SK-MEL-5 (cell line): ENCODE measurements at regions not wholly inside any gene's neighbourhood (a gene's known extent, or its start where the extent isn't known, plus 50 kb on each side); places are given as distances from the start of the nearest gene placed in this dataset.
"Not testable (repeated sequence)": the region's sequence is repeated elsewhere in the genome, so short reads cannot be mapped to it uniquely, and the experiment has no call there.

Experiments used
- DNase-seq: peaks from one replicate; pipeline ENCODE4 v3.0.0-alpha.2; 2016; ENCODE audit warnings: low read depth, low spot score
- in situ Hi-C: cut with HindIII; loops from 2 replicates; pipeline ENCODE4 v1.10.0; 2016; ENCODE audit warnings: low sequenced_read_pairs, high pct_unique_total_duplicates, low pct_unique_long_range_greater_than_20kb

DNA sequence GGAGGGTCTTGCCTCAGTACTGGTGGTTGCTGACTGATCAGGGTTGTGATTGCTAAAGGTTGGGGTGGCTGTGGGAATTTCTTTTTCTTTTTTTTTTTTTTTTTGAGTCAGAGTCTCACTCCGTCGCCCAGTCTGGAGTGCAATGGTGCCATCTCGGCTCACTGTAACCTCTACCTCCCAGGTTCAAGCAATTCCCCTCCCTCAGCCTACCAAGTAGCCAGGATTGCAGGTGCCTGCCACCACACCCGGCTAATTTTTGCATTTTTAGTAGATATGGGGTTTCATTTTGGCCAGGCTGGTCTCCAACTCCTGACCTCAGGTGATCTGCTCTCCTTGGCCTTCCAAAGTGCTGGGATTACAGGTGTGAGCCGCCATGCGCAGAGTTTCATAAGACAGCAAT is 632.9 kb upstream of the TPTE start:
- in situ Hi-C loops, DNase-seq: not testable (repeated sequence)

DNA sequence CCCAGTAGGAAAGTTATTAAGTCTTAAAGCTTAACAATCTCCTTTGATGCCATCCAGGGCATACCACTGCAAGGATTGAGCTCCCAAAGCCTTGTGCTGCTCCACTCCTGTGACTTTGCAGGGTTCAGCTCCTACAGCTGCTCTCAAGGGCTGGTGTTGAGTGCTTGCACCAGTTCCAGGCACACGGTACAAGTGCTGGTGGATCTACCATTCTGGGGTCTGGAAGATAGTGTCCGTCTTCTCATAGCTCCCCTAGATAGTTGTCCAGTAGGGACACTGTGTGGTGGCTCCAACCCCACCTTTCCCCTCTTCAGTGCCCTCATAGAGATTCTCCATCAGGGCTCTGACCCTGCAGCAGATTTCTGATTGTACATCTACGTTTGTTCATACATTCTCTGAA is 617.8 kb upstream of the TPTE start:
- DNase-seq, in situ Hi-C loops: not testable (repeated sequence)

DNA sequence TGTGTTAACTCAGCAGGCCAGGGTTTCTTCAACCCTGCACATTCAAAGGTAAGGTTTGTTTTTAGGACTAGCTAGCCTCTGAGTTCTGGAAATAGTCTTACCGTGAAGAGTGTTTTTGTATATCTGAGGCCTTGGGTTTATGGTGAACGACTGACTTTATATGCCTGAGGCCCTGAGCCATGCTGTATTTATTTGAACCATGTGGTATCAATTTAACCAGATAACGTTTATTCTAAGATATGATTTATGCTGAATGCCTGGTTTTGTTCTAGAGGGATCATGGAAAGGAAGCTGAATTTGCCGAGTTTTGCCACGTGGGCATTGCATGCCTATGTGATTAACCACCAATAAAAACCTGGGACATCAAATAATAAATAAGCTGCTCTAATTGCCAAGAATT is 607.2 kb upstream of the TPTE start:
- DNase-seq, result peak; percentile 54
- in situ Hi-C loops, result not testable (repeated sequence)

DNA sequence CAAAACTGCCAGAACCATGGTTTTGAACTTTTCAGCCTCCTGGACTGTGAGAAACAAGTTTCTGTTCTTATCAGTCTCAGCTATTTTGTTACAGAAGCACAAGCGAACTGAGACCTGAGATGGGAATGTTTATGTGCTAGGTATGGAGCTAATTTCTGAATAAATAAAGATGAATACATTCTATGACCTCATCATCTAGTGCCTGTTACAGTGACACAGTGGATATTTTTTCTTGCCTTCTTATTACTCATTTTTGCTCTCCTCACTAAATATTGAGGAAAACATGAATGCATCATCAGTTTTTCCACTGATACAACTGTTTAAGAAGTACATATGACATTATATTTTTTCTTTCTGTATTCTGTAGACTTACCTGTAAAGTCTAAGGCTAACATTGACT is 601.9 kb upstream of the TPTE start:
- in situ Hi-C loops, result not testable (repeated sequence)

DNA sequence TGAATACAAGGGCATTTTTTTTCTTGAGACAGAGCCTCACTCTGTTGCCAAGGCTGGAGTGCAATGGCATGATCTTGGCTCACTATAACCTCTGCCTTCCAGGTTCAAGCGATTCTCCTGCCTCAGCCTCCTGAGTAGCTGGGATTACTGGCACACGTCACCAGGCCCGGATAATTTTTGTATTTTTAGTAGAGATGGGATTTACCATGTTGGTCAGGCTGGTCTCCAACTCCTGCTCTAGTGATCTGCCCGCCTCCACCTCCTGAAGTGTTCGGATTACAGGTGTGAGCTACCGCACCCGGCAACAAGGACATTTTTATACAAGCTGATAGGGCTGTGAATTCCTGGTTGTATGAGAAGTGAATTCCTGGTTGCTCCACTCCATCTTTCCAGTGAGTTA is 577.7 kb upstream of the TPTE start:
- DNase-seq, result not testable (repeated sequence)

More for the DNA sequence above, 601.9 kb upstream of the TPTE start:
- not testable (repeated sequence) for DNase-seq

DNA sequence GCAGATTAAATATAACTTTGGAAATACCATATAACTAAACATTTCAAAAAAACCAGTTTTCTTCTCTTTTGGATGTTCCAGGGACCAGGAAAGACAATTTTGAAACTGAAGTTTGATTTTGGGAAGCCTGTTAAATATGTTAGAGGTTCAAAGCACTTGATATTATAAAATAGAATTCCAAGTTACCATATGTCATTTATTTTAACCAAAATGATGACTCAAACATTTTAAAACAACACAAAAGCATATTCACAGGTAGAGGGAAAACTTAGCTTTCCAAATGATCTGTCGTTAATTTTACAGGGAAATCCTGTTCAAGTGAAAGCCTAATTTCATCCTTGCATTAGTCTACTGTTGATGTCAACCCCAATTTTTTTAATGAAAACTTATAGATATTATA is 575.3 kb upstream of the TPTE start:
- DNase-seq, in situ Hi-C loops: not testable (repeated sequence)

More for the DNA sequence above, 577.7 kb upstream of the TPTE start:
- in situ Hi-C loops, result not testable (repeated sequence)

DNA sequence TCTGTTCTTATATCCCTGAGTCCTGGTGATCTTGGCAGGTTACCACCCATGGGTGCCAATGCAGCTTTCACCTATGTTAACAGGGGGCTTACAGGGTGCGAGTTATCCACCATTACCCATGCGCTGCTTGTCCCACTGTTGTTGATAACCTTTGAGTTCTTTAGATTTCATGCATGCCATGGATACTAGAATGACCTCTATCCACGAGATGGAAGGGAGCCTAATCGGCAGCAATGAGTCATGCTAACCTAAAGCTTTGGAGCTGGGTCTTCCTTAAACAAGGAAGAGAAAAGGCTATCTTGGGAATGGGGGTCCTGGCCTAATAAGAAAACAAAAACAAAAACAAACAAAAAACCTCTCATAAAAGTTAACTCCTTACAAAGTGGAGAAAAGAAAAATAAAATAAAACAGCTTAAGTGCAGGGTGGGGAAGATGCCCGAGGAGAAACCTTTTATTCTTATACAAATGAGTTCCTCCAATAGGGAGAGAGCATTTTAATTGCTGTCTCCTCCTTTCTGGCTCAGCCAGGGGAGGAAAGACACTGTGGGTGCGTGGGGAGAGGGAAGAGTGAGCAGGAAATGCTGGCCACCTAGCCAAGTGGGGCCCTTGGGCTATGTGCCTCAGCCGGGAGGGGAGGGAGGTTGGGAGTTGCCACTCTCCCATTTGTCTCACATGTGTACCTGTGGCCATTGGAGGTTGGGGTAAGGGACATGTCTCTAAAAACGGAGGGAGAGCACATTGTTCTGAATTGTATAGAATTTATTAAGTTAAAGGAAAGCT is 571.7 kb upstream of the TPTE start:
- DNase-seq, in situ Hi-C loops: not testable (repeated sequence)

DNA sequence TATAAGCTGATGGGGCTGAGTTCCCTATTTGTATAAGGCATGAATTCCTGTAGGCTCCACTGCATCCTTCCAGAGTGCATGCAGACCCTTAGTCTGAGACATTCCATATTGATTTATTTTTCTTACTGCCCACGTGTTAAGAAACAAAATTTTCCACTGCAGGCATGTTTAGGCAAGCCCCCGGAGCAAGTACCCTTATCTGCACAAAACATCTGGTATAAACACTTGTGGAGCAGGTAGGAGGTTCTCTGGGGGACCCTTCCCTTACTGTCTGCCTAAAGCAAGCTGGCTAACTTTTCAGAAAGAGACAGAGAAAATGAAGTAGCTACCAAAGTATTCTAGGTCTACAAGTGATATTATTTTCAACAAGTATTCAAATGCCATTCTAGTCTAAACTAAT is 571.0 kb upstream of the TPTE start:
- in situ Hi-C loops, DNase-seq: not testable (repeated sequence)

DNA sequence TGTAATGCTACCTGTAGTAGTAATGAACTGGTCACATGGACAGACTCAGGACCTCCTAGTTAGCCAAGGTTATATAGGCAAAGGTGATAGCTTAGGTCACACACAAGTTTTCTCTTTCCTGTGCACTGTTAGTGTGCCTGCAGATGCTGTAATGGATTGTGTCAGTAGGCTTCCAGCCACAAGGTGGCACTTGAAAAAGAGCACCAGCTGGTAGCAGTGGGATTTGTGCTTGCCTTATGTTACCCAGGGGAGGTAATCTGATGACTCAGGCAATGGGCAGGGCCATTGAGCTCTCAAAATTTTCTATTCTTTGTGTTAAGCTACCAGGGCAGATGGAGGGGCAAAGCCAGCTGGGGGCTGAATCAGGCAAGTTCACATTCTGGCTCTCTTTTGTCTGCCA is 562.6 kb upstream of the TPTE start:
- in situ Hi-C loops, result not testable (repeated sequence)
- peak; percentile 34 for DNase-seq

DNA sequence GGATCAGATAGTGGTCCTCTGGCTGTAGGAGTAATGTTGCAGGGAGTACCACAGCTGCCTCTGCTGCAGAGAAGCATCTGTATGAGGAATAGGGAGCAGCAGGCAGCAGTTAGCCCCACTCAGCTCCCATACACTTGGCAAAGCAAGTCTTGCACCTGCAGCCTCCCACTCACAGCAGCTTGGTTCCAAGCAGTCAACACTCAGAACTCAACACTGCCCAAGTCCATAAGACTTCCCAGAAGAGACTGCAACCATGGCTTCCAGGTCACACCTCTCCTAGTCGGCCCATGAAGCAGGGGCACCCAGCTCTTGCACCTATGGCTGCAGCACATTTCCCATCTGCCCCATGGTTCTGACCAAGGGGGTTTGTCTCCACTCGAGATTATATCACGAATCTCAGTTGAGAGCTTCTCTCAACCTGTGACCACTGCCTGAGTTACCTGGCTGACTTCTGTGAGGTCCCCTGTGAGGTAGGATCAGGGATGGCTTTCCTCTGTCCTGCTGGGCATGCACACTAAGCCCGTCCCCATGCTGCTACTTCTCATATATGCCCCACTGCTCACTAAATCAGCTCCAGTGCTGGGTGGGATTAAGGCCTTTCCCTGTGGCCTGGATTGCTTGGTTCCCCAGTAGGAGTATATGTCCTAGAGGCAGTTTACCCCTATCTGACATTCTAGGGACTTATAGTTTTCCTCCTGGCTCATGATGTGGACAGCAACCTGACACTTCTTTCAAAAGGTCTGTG is 562.0 kb upstream of the TPTE start:
- DNase-seq, in situ Hi-C loops: not testable (repeated sequence)

DNA sequence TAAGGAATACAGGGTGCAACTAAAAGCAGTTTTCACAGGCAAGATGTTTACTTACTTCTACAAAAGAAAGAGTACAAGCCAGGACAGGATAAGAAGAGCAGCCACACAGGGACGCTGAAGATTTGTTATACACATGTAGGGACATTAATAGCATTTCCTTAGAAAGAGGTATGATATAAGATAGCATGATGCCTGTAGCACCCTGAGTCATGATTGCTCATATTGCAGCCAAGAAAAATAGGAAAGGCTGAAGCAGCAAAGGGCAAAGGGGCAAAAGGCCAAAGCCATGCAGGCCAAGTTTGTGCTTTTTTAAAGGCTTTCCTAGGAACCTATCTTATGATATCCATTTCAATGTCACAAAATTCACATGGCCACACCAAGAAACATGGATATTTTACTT is 552.0 kb upstream of the TPTE start:
- in situ Hi-C loops, result not testable (repeated sequence)

DNA sequence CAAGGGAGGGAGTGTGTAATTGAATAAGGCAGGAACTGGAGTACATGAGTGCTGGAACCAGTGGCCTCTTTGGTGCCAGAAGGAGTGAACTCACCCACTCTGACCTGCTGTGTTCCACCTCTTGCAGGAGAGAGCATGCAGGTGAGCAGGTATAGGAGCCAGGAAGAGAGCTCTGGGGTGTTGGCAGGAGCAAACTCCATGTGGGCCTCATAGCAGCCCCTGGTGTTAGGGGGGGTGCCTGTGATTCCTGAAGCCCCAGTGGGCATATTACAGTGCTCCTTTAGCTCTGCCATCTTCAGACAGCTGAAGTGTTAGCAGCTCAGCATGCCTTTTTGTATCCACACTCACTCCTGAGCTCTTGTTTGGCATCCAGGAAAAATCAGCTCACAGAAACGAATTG is 549.4 kb upstream of the TPTE start:
- in situ Hi-C loops, DNase-seq: not testable (repeated sequence)

More for the DNA sequence above, 552.0 kb upstream of the TPTE start:
- DNase-seq, result not testable (repeated sequence)

DNA sequence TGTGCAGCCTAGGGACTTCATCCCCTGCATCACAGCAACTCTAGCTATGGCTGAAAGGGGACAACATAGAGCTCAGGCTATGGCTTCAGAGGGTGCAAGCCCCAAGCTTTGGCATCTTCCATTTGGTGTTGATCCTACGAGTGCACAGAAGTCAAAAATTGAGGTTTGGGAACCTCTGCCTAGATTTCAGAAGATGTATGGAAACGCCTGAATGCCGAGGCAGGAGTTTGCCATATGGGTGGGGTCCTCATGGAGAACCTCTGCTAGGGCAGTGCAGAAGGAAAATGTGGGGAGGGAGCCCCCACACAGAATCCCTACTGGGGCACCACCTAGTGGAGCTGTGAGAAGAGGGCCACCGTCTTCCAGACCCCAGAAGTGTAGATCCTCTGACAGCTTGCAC is 543.0 kb upstream of the TPTE start:
- DNase-seq, in situ Hi-C loops: not testable (repeated sequence)

DNA sequence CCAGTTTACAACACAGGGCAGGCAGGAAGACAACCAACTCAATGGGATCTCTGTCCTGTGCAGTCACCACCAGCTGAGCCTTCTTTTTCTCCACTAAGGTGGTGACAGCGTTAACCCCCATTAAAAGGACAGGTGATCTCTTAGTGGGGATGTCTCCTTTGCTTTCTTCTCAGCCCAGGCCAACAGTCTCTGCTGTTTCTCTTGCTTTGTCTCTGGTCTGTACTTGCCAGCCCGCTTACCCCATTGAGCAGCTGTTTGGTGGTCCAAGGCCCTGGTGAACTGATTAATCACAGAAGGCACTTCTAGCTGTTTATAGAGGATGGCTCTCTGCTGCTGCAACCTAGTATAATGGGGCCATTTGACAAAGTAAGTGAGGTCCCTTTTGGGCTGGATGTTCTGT is 523.9 kb upstream of the TPTE start:
- DNase-seq, in situ Hi-C loops: not testable (repeated sequence)

DNA sequence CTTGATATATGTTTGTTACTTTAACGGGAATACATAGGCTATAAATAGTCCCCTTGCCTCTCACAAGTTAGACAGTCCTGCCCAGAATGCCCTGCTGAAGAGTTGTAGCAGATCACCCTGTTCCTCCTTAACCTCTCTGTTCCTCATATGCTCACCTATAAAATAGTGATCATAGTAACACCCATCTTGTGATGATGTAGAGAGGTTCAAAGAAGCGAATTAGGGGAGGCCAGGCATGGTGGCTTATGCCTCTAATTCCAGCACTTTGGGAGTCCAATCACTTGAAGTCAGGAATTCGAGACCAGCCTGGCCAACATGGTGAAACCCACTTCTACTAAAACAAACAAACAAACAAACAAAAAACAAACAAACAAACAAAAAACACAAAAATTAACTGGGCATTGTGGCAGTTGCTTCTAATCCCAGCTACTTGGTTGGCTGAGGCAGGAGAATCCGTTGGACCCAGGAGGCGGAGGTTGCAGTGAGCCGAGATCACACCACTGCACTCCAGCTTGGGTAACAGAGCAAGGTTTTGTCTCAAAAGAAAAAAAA is 518.5 kb upstream of the TPTE start:
- in situ Hi-C loops, DNase-seq: not testable (repeated sequence)

DNA sequence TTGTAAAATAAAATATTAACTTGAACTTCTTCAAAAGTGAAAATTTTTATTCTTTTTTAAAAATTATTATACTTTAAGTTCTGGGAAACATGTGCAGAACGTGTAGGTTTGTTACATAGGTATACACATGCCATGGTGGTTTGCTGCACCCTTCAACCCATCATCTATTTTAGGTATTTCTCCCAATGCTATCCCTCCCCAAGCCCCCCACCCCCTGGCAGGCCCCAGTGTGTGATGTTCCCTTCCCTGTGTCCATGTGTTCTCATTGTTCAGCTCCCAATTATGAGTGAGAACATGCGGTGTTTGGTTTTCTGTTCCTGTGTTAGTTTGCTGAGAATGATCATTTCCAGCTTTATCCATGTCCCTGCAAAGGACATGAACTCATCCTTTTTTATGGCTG is 515.6 kb upstream of the TPTE start:
- DNase-seq, in situ Hi-C loops: not testable (repeated sequence)

DNA sequence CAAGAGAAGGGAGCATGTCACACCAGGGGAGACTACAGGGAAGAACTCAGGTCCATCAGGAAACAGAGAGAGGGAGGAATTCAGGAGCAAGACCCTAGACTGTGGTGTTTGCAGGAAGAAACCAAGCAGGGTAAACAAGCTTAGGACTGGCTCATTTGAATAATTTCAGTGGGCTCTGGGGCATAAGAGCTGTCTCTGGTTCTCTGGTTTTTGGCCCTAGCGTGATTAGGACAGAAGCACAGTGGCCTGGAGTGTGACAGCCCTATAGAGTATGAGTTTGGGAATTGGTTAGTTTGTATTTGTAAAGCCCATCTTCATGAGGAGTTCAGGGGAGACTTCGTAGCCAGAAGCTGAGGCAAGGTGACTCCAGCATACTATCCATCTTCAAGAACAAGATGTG is 504.4 kb upstream of the TPTE start:
- DNase-seq, in situ Hi-C loops: not testable (repeated sequence)

DNA sequence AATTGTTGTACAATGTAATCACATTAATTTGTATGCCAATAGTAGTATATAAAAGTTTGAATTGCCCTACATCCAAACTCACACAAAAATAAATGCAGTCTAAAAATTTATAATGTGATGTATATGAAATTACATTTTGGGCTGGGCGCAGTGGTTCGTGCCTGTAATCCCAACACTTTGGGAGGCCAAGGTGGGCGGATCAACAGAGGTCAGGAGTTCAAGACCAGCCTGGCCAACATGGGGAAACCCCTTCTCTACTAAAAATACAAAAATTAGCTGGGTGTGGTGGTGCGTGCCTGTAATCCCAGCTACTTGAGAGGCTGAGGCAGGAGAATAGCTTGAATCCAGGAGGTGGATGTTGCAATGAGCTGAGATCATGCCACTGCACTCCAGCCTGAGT is 503.6 kb upstream of the TPTE start:
- DNase-seq, in situ Hi-C loops: not testable (repeated sequence)
